ENCODE measurements at regions not wholly inside any gene's neighbourhood (a gene's known extent, or its start where the extent isn't known, plus 50 kb on each side); places are given as distances from the start of the nearest gene placed in this dataset.

DNA sequence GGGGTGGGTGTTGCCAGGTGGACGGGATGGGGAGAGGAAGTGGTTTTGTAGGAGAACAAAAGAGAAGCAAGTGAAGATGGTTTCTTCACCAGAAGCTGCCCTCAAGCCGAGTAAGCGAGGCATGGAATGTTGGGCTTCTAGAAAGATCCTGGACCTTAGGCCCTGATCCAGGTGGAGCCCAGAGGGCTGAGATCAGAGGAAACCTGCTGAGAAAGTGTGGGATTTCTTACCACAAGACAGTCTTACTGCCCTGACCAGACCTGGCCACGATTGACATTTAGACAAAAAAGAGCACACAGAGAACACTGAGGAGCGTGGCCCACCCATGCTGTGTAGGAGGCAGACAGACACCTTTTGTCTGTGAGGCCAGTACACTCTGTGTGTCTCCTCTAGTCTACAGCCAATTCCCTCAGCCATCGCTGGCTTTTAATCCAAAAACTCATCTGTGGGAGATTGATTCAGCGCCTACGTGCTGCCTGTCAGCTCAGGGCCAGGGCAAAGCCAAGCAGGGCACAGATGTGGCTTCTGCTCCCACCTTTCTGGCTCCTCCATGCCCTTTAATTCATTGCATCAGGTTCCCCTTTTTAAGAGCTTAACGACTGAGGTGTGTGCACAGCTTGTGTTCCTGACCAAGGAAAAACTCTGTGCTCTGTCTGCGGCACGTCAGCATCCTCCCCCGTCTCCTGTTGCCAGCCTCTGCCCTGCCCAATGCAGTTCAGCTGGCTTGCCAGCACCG, 123.3 kb downstream of the AKAP11 start:
- TF ChIP-seq, protein P1, sequence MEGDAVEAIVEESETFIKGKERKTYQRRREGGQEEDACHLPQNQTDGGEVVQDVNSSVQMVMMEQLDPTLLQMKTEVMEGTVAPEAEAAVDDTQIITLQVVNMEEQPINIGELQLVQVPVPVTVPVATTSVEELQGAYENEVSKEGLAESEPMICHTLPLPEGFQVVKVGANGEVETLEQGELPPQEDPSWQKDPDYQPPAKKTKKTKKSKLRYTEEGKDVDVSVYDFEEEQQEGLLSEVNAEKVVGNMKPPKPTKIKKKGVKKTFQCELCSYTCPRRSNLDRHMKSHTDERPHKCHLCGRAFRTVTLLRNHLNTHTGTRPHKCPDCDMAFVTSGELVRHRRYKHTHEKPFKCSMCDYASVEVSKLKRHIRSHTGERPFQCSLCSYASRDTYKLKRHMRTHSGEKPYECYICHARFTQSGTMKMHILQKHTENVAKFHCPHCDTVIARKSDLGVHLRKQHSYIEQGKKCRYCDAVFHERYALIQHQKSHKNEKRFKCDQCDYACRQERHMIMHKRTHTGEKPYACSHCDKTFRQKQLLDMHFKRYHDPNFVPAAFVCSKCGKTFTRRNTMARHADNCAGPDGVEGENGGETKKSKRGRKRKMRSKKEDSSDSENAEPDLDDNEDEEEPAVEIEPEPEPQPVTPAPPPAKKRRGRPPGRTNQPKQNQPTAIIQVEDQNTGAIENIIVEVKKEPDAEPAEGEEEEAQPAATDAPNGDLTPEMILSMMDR (conservative IDR thresholded peaks at IDR 0.05) = no peak
- no peak for TF ChIP-seq EZH2 (IDR thresholded peaks at IDR 0.05; ENCODE audit: low read depth)
